B cell (primary cell): ENCODE measurements at regions not wholly inside any gene's neighbourhood (a gene's known extent, or its start where the extent isn't known, plus 50 kb on each side); places are given as distances from the start of the nearest gene placed in this dataset.

Experiments used
- CTCF ChIP-seq: fragments of 200-600 bp; IDR thresholded peaks from one replicate; pipeline ENCODE4 v1.8.0; 2022; ENCODE audit warnings: antibody characterized with exemption, mild to moderate bottlenecking
- EZH2 ChIP-seq: IDR thresholded peaks from 2 replicates; pipeline ENCODE4 v1.6.1; 2012; ENCODE audit warnings: borderline replicate concordance, low read depth, mild to moderate bottlenecking, moderate library complexity, low read length; ENCODE audit not compliant: insufficient read depth, poor library complexity, severe bottlenecking

- no peak for TF ChIP-seq CTCF
- no peak for TF ChIP-seq EZH2
These were observed 622.1 kb upstream of the ARGLU1 start for GRCh38 chr13:107190065-107190464.
